CD1c-positive myeloid dendritic cell (primary cell): ENCODE measurements at regions not wholly inside any gene's neighbourhood (a gene's known extent, or its start where the extent isn't known, plus 50 kb on each side); places are given as distances from the start of the nearest gene placed in this dataset.

ENCODE experiments used
- DNase-seq: peaks from one replicate; pipeline ENCODE4 v3.0.0-alpha.2; 2016; ENCODE audit errors: extremely low spot score

DNA sequence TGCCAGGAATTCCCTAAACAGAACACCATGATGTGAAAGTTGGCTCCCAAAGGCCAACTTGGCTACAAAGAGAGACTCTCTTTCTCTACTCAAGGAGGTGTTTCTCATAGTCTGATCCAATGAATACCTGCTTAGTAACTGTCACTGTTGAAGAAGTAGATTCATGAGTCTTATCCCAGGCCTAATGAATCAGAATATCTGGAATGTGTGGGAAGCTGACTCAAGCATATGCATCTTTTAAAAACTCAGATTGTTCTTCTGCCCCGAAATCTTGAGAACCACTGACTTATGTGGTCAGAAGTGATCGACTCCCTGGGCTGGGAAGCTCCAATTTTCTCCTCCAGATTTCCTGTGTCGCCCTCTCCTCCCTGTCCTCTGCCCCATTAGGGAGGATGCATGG lies 345.6 kb downstream of the PLK2 start:
- DNase-seq, result no peak

GRCh38 chr5:58113172-58113571 lies 346.7 kb downstream of the PLK2 start:
- no peak for DNase-seq

DNA sequence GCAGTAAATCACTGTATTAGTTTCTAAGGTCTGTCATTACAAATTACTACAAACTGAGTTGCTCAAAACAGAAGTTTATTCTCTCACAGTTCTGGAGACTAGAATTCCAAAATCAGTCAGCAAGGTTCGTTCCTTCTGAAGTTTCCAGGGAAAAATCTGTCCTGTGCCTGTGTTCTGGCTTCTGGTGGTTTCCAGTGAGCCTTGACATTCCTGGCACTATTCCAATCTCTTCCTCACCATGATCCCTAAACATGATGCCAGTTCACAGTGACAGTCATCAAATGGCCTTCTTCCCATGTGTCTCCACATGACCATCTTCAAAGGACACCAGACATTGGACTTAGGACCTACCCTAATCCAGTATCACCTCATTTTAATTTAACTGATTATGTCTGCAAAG lies 351.4 kb downstream of the PLK2 start:
- DNase-seq, result no peak

DNA sequence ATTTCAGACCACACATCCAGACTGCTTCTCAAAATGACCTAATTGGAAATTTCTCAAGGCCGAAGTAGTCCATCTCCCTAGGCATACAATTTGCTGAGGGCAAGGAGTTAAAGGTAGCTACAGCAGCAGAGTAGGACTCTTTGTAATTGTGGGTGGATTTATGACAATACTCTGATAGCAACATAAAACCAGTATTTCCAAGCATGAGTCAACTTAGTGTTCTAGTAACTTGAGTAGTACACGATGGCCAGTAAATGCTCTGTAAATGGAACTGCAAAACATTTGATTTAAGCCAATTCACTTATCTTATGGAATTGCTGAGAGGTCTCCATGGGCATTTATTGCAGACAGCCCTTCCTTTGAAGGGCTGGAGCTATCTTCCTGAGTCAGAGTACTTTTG lies 352.2 kb downstream of the PLK2 start:
- DNase-seq, result no peak

GRCh38 chr5:58106754-58107410 lies 353.0 kb downstream of the PLK2 start:
- no peak for DNase-seq

DNA sequence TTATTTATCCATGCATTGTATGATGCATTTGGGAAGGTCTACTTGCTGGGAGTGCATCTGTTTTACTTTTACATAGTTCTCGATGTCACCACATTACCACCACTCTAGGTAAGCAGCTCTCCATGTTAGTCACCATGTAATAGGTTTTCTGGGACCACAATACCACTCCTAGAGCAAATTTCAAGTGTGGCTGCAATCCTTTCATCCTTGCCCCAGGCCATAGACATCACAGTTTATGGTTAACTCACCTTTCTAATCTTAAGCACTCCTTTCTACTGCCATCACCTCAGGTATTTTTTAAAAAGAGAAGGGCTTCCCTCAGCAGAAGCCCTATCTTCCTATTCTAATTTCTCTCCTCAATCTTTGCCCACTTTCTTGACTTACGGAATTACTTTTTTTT lies 354.1 kb downstream of the PLK2 start:
- no peak for DNase-seq

DNA sequence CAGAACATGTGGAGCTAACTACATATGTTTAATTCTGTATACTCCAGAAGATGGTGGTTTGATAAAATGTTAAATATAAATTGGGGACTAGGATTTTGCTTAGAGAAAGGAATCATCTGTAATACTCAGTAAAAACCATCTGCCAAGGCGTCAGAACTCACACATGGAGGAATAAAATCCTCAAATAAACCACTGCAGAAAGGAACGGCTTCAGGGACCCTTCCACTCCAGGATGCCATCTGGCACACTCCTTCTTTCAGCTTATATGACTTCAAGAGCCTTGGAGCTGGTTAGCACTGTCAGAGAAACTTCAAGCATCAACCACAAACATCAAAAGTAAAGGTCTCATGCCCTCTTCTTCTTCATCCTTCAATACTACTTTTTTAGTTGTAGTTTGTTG lies 360.6 kb downstream of the PLK2 start:
- DNase-seq, result no peak

- DNase-seq, result no peak
Measured at GRCh38 chr5:58094031-58094430, 365.9 kb downstream of the PLK2 start.

GRCh38 chr5:58090704-58091103 lies 369.2 kb downstream of the PLK2 start:
- DNase-seq, result no peak

- DNase-seq, result no peak
Measured at GRCh38 chr5:58088941-58089340, 370.9 kb downstream of the PLK2 start.

DNA sequence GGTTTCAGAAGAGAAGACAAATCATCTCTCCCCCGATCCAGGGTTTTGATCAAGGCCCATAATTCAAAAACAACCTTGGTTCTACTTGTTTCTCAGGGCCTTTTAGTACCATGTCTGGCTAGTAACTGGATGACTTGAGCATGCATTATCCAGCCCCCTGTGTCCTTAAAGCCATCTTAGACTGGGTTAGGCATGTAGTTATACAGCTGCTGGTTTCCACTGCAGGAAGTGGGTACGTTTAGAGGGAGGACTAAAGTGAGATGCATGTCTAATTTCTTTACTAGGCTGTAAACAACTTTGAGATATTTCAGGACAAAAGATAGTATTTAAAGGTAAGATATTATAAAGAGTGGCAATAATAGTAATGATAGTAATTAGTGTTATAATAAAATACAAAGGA lies 372.0 kb downstream of the PLK2 start:
- no peak for DNase-seq

GRCh38 chr5:58087123-58087522 lies 372.8 kb downstream of the PLK2 start:
- no peak for DNase-seq

- no peak for DNase-seq
Measured at GRCh38 chr5:58085800-58086199, 374.1 kb downstream of the PLK2 start.

- DNase-seq, result no peak
Measured at GRCh38 chr5:58081435-58081834, 378.5 kb downstream of the PLK2 start.

DNA sequence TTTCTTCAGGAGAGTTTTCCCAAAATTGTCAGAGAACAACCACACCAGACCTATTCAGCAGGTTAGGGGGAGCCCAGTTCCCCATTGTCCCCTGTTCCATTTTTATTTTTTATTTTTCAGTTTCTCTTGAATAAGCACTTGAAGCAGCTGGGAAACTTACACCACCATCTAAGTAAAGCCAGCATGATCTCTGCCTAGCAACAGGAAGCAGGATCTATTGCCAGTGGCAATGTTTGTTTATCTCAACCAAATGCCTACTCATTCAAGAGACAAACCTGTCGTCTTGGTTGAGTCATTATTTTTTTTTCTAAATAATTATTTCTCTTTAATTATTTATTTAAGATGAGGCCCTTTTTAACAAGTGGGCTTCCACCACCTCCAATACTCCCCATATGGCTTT lies 379.3 kb downstream of the PLK2 start:
- no peak for DNase-seq

DNA sequence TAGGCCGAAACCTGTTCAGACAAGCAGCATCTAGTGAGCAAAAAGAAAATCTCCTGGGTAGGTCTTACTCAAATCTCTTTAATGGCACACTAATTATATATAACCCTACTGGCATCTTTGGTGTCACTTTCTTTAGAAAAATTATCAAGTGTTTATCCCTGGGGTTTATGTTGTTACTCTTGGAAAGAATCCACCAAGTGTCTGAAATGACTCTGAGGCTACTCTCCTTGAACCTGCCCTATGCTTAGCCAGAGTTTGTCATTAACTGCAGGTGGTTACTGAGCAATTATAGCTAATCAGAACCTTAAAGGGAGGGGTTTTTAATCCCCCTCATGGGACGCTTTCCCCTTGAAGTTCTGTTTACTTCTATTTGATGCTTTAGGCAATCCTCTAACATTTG lies 381.9 kb downstream of the PLK2 start:
- no peak for DNase-seq

GRCh38 chr5:58077416-58077815 lies 382.5 kb downstream of the PLK2 start:
- DNase-seq, result no peak

GRCh38 chr5:58076483-58077257 lies 383.2 kb downstream of the PLK2 start:
- no peak for DNase-seq

DNA sequence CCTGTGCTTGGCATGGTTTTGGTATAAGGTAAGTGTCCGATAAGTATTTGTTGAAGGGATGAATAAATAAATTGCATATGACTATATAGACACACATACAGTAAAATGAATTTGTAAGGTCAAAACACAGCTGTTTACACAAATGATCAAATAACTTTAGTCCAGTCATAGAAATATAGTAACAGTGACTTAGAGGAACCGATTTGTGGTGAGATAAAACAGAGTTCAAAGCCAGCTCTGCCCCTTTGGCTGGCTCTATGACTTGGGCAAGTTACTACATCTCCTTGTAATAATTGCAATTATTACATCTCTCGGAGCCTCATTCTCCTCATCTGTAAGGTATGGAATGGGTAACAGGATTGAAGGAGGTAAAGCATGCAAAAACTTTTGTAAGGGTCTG lies 384.0 kb downstream of the PLK2 start:
- DNase-seq, result no peak

- no peak for DNase-seq
Measured at GRCh38 chr5:58074717-58075116, 385.2 kb downstream of the PLK2 start.

DNA sequence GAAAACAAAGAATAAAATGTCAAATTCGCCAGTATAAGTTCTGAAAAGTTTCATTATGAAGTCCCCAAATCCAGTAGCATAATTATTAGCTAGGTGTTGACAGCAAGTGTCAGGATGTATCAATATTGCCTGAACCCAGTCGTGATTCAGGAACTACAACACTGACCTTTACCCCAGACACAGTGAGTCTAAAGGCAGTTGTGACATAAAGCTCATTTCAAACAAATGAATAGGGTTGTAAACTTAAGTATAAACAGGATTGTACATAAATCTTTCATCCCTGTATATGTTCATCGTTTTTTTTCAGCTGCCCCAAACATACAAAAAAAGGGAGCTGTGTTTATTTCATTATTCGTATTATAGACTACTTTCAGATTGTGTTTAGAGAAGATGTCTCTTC lies 385.7 kb downstream of the PLK2 start:
- DNase-seq, result no peak

DNA sequence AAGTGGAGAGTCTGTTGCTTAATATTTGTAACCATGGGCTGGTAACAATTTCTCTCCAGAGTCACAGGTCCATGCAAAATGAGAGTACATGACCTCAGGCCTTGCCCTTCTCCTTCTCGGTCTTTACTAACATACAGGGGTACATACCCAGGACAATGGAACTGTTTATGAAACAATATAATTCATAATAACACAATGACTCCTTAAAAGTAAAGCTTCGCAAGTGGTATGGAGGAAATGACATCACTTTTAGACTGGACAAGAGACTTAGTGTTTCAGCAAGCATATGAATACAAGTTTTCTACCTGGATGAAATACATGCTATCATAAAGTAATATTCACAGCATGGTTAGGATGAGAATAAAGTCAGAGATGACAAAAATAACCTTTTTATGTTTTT lies 386.6 kb downstream of the PLK2 start:
- no peak for DNase-seq

DNA sequence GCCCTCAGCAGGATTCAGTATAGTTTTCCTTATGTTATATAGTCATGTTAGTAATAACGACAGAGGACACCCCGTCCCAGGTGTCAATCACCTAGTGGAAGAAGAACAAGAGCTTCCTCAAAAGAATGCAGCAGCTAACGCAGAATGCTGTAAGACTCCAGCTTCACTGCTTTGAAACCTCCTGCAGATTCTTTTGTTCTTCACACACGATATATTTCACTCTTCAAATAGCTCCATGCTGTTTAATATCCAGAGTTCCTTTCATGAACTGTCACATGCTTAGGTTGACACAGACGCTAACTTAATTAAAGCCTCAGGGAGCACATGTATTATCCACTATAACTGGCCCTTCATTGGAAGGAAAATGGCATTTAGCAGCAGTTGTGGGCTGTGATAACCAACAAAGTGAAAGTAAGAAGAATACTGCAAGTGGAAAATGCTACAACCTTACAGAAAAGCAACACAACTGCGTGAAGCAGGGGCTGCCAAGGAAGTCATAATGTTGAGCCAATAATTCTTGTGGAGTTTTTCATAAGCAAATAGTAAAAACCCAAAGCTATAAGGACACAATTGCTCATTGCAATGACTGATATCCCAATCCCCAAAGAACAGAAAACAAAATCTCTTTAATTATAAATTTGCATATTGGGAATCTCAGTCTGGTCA lies 387.5 kb downstream of the PLK2 start:
- no peak for DNase-seq
